ENCODE measurements at regions not wholly inside any gene's neighbourhood (a gene's known extent, or its start where the extent isn't known, plus 50 kb on each side); places are given as distances from the start of the nearest gene placed in this dataset.

DNA sequence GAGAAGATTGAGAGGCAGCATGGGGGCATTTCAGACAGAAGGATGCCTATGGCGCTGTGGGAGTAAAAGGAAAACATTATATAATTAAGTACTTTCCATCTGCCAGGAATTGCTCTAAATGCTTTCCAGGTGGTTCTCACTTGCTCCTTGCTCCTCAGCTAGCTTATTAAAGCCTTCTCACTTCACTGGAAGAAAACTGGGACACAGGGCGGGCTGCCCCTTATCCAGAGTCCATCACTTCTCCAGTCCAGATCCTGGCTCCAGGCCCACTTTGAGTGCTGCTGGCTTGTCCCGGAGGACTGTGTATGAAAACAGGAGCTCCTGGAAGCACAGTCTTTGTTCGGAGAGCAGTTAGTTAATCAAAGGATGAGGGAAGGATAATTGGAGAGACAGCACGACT lies 409.9 kb upstream of the ADAMTS16 start:
- TF ChIP-seq POLR2AphosphoS5 (IDR thresholded peaks at IDR 0.05) (no peak), POLR2A (IDR thresholded peaks at IDR 0.05) (no peak)
- TF ChIP-seq, protein P1, sequence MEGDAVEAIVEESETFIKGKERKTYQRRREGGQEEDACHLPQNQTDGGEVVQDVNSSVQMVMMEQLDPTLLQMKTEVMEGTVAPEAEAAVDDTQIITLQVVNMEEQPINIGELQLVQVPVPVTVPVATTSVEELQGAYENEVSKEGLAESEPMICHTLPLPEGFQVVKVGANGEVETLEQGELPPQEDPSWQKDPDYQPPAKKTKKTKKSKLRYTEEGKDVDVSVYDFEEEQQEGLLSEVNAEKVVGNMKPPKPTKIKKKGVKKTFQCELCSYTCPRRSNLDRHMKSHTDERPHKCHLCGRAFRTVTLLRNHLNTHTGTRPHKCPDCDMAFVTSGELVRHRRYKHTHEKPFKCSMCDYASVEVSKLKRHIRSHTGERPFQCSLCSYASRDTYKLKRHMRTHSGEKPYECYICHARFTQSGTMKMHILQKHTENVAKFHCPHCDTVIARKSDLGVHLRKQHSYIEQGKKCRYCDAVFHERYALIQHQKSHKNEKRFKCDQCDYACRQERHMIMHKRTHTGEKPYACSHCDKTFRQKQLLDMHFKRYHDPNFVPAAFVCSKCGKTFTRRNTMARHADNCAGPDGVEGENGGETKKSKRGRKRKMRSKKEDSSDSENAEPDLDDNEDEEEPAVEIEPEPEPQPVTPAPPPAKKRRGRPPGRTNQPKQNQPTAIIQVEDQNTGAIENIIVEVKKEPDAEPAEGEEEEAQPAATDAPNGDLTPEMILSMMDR (IDR thresholded peaks at IDR 0.05): no peak
